DOHH2 (cell line): ENCODE measurements at regions not wholly inside any gene's neighbourhood (a gene's known extent, or its start where the extent isn't known, plus 50 kb on each side); places are given as distances from the start of the nearest gene placed in this dataset.

ENCODE experiments used
- H3F3A ChIP-seq: fragments of 200-600 bp; sonication (generic), shearing (Covaris generic); 2 replicates; pipeline ENCODE4 v1.6.0; 2016; ENCODE audit warnings: antibody characterized with exemption, mild to moderate bottlenecking; ENCODE audit not compliant: control insufficient read depth, insufficient read depth
- H3K27ac ChIP-seq: fragments of 200-600 bp; sonication (generic); 2 replicates; pipeline ENCODE4 v1.5.1; 2014; ENCODE audit warnings: low read depth, mild to moderate bottlenecking, low read length, moderate library complexity
- H3K27me3 ChIP-seq: fragments of 200-600 bp; sonication (generic); 2 replicates; pipeline ENCODE4 v1.6.1; 2014; ENCODE audit warnings: mild to moderate bottlenecking, low read length, mixed read lengths; ENCODE audit not compliant: control insufficient read depth
- H3K36me3 ChIP-seq: fragments of 200-600 bp; sonication (generic); 2 replicates; pipeline ENCODE4 v1.6.1; 2014; ENCODE audit warnings: mild to moderate bottlenecking, low read length, moderate library complexity, mixed read lengths; ENCODE audit not compliant: control insufficient read depth
- H3K4me1 ChIP-seq: fragments of 200-600 bp; sonication (generic); 2 replicates; pipeline ENCODE4 v1.6.1; 2014; ENCODE audit warnings: mild to moderate bottlenecking, low read length, mixed read lengths; ENCODE audit not compliant: control insufficient read depth
- H3K4me2 ChIP-seq: fragments of 200-600 bp; sonication (generic); 2 replicates; pipeline ENCODE4 v1.6.0; 2014; ENCODE audit warnings: mild to moderate bottlenecking, low read length, moderate library complexity
- H3K4me3 ChIP-seq: fragments of 200-600 bp; sonication (generic); 2 replicates; pipeline ENCODE4 v1.5.1; 2014; ENCODE audit warnings: mild to moderate bottlenecking, low read length, mixed read lengths
- H3K79me2 ChIP-seq: fragments of 200-600 bp; sonication (generic); 2 replicates; pipeline ENCODE4 v1.6.1; 2014; ENCODE audit warnings: mild to moderate bottlenecking, low read length, mixed read lengths; ENCODE audit not compliant: control insufficient read depth
- H3K9me2 ChIP-seq: fragments of 200-600 bp; sonication (generic); replicated peaks from 2 replicates; pipeline ENCODE4 v1.6.1; 2014; ENCODE audit warnings: mild to moderate bottlenecking, low read length, mixed read lengths; ENCODE audit not compliant: control insufficient read depth
- H3K9me3 ChIP-seq: fragments of 200-600 bp; sonication (generic); 2 replicates; pipeline ENCODE4 v1.6.1; 2014; ENCODE audit warnings: antibody characterized with exemption, low read length, mixed read lengths; ENCODE audit not compliant: control insufficient read depth, insufficient read depth
- H4K20me1 ChIP-seq: fragments of 200-600 bp; sonication (generic); 2 replicates; pipeline ENCODE4 v1.6.0; 2014; ENCODE audit warnings: low read depth, mild to moderate bottlenecking, antibody characterized with exemption, low read length, moderate library complexity; ENCODE audit not compliant: control insufficient read depth, insufficient read depth
- CTCF ChIP-seq: fragments of 200-600 bp; sonication (generic); IDR thresholded peaks from one replicate; pipeline ENCODE4 v1.5.1; 2014; ENCODE audit warnings: antibody characterized with exemption, mild to moderate bottlenecking, low read depth, low read length; ENCODE audit not compliant: poor library complexity, severe bottlenecking
- EZH2phosphoT487 ChIP-seq: fragments of 200-600 bp; sonication (generic); IDR thresholded peaks from 2 replicates; pipeline ENCODE4 v1.6.1; 2017; ENCODE audit warnings: borderline replicate concordance, mild to moderate bottlenecking, antibody characterized with exemption, low read length, moderate library complexity, mixed read lengths

GRCh38 chr2:226155093-226155875 is 644.3 kb downstream of the IRS1 start:
- H3K4me1 ChIP-seq: peaks cover 11% of the 10 kb centered on the region
- no peaks in the 10 kb centered on the region for H3K27me3 ChIP-seq
- H3K9me2 ChIP-seq: no peaks in the 10 kb centered on the region
- H4K20me1 ChIP-seq: no peaks in the 10 kb centered on the region
- H3K79me2 ChIP-seq: no peaks in the 10 kb centered on the region
- no peaks in the 10 kb centered on the region for H3K36me3 ChIP-seq
- no peak overlapping the region for H3K4me3 ChIP-seq
- no peaks in the 10 kb centered on the region for H3F3A ChIP-seq
- no peaks in the 10 kb centered on the region for H3K9me3 ChIP-seq
- TF ChIP-seq CTCF: no peak
- no peak overlapping the region for H3K4me2 ChIP-seq
- no peak overlapping the region for H3K27ac ChIP-seq

- TF ChIP-seq CTCF (no peak), EZH2phosphoT487 (no peak)
These were observed 645.0 kb downstream of the IRS1 start for GRCh38 chr2:226154610-226155009.

GRCh38 chr2:226153553-226153952 is 646.1 kb downstream of the IRS1 start:
- Histone ChIP-seq H3K27me3 (no peaks in the 10 kb centered on the region), H3K4me3 (no peak overlapping the region), H3K79me2 (no peaks in the 10 kb centered on the region), H3K9me3 (no peaks in the 10 kb centered on the region), H3F3A (no peaks in the 10 kb centered on the region), H3K27ac (no peak overlapping the region), H3K4me2 (0 out of 2 replicates have a peak overlapping the region, but pooled peaks have one; percentile 22), H3K36me3 (no peaks in the 10 kb centered on the region), H3K4me1 (peaks cover 11% of the 10 kb centered on the region), H4K20me1 (no peaks in the 10 kb centered on the region), H3K9me2 (no peaks in the 10 kb centered on the region)
- TF ChIP-seq CTCF (no peak), EZH2phosphoT487 (no peak)

More at GRCh38 chr2:226154610-226155009, 645.0 kb downstream of the IRS1 start:
- Histone ChIP-seq H3K27ac (no peak overlapping the region), H3K36me3 (no peaks in the 10 kb centered on the region), H3K27me3 (no peaks in the 10 kb centered on the region), H3K4me1 (peaks cover 11% of the 10 kb centered on the region), H4K20me1 (no peaks in the 10 kb centered on the region), H3K4me2 (no peak overlapping the region), H3K9me3 (no peaks in the 10 kb centered on the region), H3F3A (no peaks in the 10 kb centered on the region), H3K9me2 (no peaks in the 10 kb centered on the region), H3K4me3 (no peak overlapping the region), H3K79me2 (no peaks in the 10 kb centered on the region)
